HG03280 (cell line): ENCODE measurements at regions not wholly inside any gene's neighbourhood (a gene's known extent, or its start where the extent isn't known, plus 50 kb on each side); places are given as distances from the start of the nearest gene placed in this dataset.
A peak's percentile ranks its signal among the peaks of the same experiment; 100 is the strongest.

ENCODE experiments used
- ATAC-seq: cut with Tn5 transposase; IDR thresholded peaks from one replicate; pipeline ENCODE4 v1.9.1; 2021; ENCODE audit warnings: mild to moderate bottlenecking, moderate library complexity; ENCODE audit not compliant: unreplicated experiment

- no peak for ATAC-seq
Measured at GRCh38 chr13:105058517-105058916, 1476.9 kb downstream of the EFNB2 start.

GRCh38 chr13:105052711-105053110 lies 1482.8 kb downstream of the EFNB2 start:
- no peak for ATAC-seq

GRCh38 chr13:105050686-105051085 lies 1484.8 kb downstream of the EFNB2 start:
- no peak for ATAC-seq

- ATAC-seq = peak; percentile 60
Measured at GRCh38 chr13:105048677-105049076, 1486.8 kb downstream of the EFNB2 start.

GRCh38 chr13:105047676-105048295 lies 1487.7 kb downstream of the EFNB2 start:
- ATAC-seq = no peak

- no peak for ATAC-seq
Measured at GRCh38 chr13:105037110-105037509, 1498.4 kb downstream of the EFNB2 start.

GRCh38 chr13:105035092-105035491 lies 1500.4 kb downstream of the EFNB2 start:
- ATAC-seq = no peak

- no peak for ATAC-seq
Measured at GRCh38 chr13:105033999-105034398, 1501.5 kb downstream of the EFNB2 start.

- no peak for ATAC-seq
Measured at GRCh38 chr13:105031306-105031705, 1504.2 kb downstream of the EFNB2 start.

- ATAC-seq = no peak
Measured at GRCh38 chr13:105030851-105031250, 1504.6 kb downstream of the EFNB2 start.

GRCh38 chr13:105019073-105019472 lies 1516.4 kb downstream of the EFNB2 start:
- no peak for ATAC-seq

- no peak for ATAC-seq
Measured at GRCh38 chr13:105016266-105016665, 1519.2 kb downstream of the EFNB2 start.

- no peak for ATAC-seq
Measured at GRCh38 chr13:105008604-105009003, 1526.9 kb downstream of the EFNB2 start.

GRCh38 chr13:105007166-105007808 lies 1528.2 kb downstream of the EFNB2 start:
- ATAC-seq = no peak

GRCh38 chr13:104996022-104996421 lies 1539.4 kb downstream of the EFNB2 start:
- ATAC-seq = no peak

GRCh38 chr13:104993708-104994107 lies 1541.8 kb downstream of the EFNB2 start:
- no peak for ATAC-seq

GRCh38 chr13:104987621-104988020 lies 1547.8 kb downstream of the EFNB2 start:
- ATAC-seq = no peak

- ATAC-seq = peak; percentile 64
Measured at GRCh38 chr13:104984296-104984818, 1551.1 kb downstream of the EFNB2 start.

GRCh38 chr13:104983601-104984000 lies 1551.9 kb downstream of the EFNB2 start:
- no peak for ATAC-seq

- no peak for ATAC-seq
Measured at GRCh38 chr13:104980586-104980985, 1554.9 kb downstream of the EFNB2 start.

GRCh38 chr13:104979281-104980030 lies 1556.0 kb downstream of the EFNB2 start:
- ATAC-seq = no peak

GRCh38 chr13:104976986-104977385 lies 1558.5 kb downstream of the EFNB2 start:
- ATAC-seq = no peak
